COR-L47 (cell line): ENCODE measurements at regions not wholly inside any gene's neighbourhood (a gene's known extent, or its start where the extent isn't known, plus 50 kb on each side); places are given as distances from the start of the nearest gene placed in this dataset.
"Not testable (repeated sequence)": the region's sequence is repeated elsewhere in the genome, so short reads cannot be mapped to it uniquely, and the experiment has no call there.

Experiments used
- DNase-seq: peaks from one replicate; lab custom pipeline; 2025; lab: John Stamatoyannopoulos, UW

GRCh38 chr3:137820366-137820765 lies 56.3 kb downstream of the SOX14 start:
- DNase-seq: no peak

- no peak for DNase-seq
These were observed 71.0 kb downstream of the SOX14 start for GRCh38 chr3:137835096-137835495.

- no peak for DNase-seq
These were observed 81.1 kb downstream of the SOX14 start for GRCh38 chr3:137845194-137845593.

GRCh38 chr3:137845666-137846065 lies 81.6 kb downstream of the SOX14 start:
- no peak for DNase-seq

GRCh38 chr3:137852391-137852830 lies 88.3 kb downstream of the SOX14 start:
- no peak for DNase-seq

- no peak for DNase-seq
These were observed 90.6 kb downstream of the SOX14 start for GRCh38 chr3:137854533-137855261.

- no peak for DNase-seq
These were observed 101.9 kb downstream of the SOX14 start for GRCh38 chr3:137866001-137866400.

GRCh38 chr3:137866933-137867332 lies 102.8 kb downstream of the SOX14 start:
- no peak for DNase-seq

GRCh38 chr3:137867611-137868010 lies 103.5 kb downstream of the SOX14 start:
- DNase-seq: no peak

GRCh38 chr3:137869022-137869421 lies 104.9 kb downstream of the SOX14 start:
- DNase-seq: no peak

GRCh38 chr3:137872589-137872988 lies 108.5 kb downstream of the SOX14 start:
- DNase-seq: not testable (repeated sequence)

- DNase-seq: not testable (repeated sequence)
These were observed 113.1 kb upstream of the CLDN18 start for GRCh38 chr3:137896842-137897241.

- no peak for DNase-seq
These were observed 102.8 kb upstream of the CLDN18 start for GRCh38 chr3:137906985-137907649.

- no peak for DNase-seq
These were observed 85.3 kb upstream of the CLDN18 start for GRCh38 chr3:137924628-137925027.

GRCh38 chr3:137925080-137925479 lies 84.9 kb upstream of the CLDN18 start:
- no peak for DNase-seq

GRCh38 chr3:137926991-137927390 lies 83.0 kb upstream of the CLDN18 start:
- DNase-seq: no peak

GRCh38 chr3:137930976-137931375 lies 79.0 kb upstream of the CLDN18 start:
- no peak for DNase-seq

GRCh38 chr3:137938876-137939275 lies 71.1 kb upstream of the CLDN18 start:
- no peak for DNase-seq

GRCh38 chr3:137944593-137944992 lies 65.4 kb upstream of the CLDN18 start:
- no peak for DNase-seq

GRCh38 chr3:137946356-137946973 lies 63.5 kb upstream of the CLDN18 start:
- DNase-seq: peak; percentile 85

GRCh38 chr3:137947117-137947516 lies 62.8 kb upstream of the CLDN18 start:
- no peak for DNase-seq

GRCh38 chr3:137948400-137949072 lies 61.4 kb upstream of the CLDN18 start:
- no peak for DNase-seq

- no peak for DNase-seq
These were observed 51.3 kb upstream of the CLDN18 start for GRCh38 chr3:137958636-137959035.
